ENCODE measurements at regions not wholly inside any gene's neighbourhood (a gene's known extent, or its start where the extent isn't known, plus 50 kb on each side); places are given as distances from the start of the nearest gene placed in this dataset.
A peak's percentile ranks its signal among the peaks of the same experiment; 100 is the strongest.

DNA sequence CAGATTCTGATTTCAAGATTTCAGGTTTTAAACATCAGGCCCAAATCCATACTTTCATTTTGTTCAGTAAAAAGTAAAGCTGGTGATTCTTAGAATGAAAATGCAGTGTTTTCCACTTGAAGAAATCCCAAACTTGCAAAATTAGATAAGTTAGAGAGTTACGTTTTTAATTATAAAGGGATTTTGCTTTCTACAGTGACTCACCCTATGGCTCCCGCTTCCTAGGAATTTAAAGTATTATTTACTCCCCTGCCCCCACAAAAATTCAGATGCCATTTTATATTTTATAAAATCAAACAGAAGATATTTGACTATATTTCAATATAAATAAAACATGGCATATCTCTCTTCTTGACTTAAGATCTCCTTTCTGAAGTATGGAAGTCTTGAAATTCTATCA lies 402.9 kb downstream of the ZSWIM6 start:
- H3K36me3 Mint-ChIP-seq: no peaks in the 10 kb centered on the region
- H3K4me1 Mint-ChIP-seq (ENCODE audit: low read depth in 2 of 2): no peaks in the 10 kb centered on the region
- DNase-seq (ENCODE audit: low spot score) (no peak), ATAC-seq (no peak)
- no peak overlapping the region for H3K27ac Mint-ChIP-seq
- H3K9me3 Mint-ChIP-seq: no peaks in the 10 kb centered on the region
- H3K27me3 Mint-ChIP-seq: peaks cover 8 to 41% of the 10 kb centered on the region in 2 donors
- no peak overlapping the region for H3K4me3 Mint-ChIP-seq

DNA sequence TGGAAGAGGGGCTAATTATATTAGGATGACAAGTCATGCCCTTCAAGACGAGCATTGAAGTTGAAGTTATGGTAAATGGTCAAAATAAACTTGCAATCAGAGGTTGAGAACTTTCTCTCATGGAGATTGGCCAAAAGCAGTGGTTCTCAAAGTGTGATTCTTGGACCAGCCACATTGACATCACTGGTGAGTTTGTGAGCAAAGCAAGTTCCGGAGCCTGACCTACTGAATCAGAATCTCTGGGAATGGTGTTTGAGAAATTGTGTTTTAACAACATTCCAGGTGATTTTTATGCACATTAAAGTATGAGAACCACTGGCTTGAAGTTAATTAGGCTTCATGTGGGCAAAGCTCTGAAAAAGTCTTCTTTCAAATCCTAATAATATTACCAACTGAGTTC lies 403.5 kb downstream of the ZSWIM6 start:
- H3K4me1 Mint-ChIP-seq (ENCODE audit: low read depth in 2 of 2): no peaks in the 10 kb centered on the region
- no peak for ATAC-seq
- peaks cover 5 to 36% of the 10 kb centered on the region in 2 donors for H3K27me3 Mint-ChIP-seq
- H3K9me3 Mint-ChIP-seq: no peaks in the 10 kb centered on the region
- H3K4me3 Mint-ChIP-seq: no peak overlapping the region
- H3K36me3 Mint-ChIP-seq: no peaks in the 10 kb centered on the region
- no peak overlapping the region for H3K27ac Mint-ChIP-seq
- DNase-seq (ENCODE audit: low spot score): no peak

DNA sequence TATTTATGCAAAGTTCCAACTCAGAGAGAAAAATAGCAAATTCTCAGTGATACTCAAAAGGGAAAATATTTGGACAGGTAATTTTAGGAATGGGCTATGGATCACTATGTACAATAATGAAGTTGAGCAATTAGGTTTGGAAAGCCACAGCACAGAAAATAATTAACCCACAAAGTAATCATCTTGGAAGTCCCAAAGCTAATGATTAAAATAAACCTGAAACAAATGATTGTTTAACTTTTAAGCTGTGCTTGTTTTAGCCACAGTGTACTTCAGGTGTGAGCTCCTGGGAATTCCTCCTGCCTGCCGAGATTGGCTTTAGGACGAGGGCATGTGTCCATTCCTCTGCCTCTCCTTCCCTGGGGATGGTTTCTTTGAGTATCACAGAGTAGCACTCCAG lies 403.9 kb downstream of the ZSWIM6 start:
- Mint-ChIP-seq H3K9me3 (no peaks in the 10 kb centered on the region), H3K4me1 (ENCODE audit: low read depth in 2 of 2) (no peaks in the 10 kb centered on the region), H3K27ac (no peak overlapping the region), H3K36me3 (no peaks in the 10 kb centered on the region), H3K27me3 (peaks cover 5 to 31% of the 10 kb centered on the region in 2 donors), H3K4me3 (no peak overlapping the region)
- DNase-seq (ENCODE audit: low spot score): no peak
- no peak for ATAC-seq

DNA sequence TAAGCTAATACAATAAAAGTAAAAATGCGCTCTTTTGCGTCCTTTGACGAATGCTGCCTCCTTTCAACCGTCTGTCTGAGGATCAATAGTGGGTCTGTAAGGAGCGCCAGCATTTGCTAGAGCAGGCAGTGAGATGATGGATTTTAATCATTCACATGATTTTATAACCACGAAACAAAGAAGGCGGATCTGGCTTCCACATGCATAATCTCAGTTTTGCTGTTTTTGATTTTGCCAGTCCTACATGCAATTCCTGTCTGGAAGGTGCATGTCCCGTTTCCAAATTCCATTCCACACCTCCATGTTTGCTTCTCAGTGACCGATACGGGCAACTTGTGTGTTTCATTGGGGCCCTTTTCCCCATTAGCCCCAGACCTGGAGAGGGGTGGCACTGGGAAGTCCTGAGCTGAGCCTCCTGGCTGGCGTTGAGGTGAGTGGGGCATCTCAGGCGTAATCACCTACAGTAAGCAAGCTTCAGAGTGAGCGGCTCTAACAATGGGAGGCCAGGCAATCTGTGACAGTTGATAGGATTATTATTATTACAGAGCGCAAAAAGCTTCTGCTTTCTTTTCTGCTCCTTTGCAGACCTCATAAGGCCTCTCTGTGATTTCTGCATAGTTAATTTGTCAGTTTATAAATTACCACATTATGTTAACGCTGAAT lies 405.4 kb downstream of the ZSWIM6 start:
- H3K9me3 Mint-ChIP-seq: no peaks in the 10 kb centered on the region
- no peaks in the 10 kb centered on the region for H3K4me1 Mint-ChIP-seq (ENCODE audit: low read depth in 2 of 2)
- H3K4me3 Mint-ChIP-seq: no peak overlapping the region
- no peak overlapping the region for H3K27ac Mint-ChIP-seq
- no peak for ATAC-seq
- H3K36me3 Mint-ChIP-seq: no peaks in the 10 kb centered on the region
- peaks cover 4 to 16% of the 10 kb centered on the region in 2 donors for H3K27me3 Mint-ChIP-seq
- DNase-seq (ENCODE audit: low spot score): no peak

DNA sequence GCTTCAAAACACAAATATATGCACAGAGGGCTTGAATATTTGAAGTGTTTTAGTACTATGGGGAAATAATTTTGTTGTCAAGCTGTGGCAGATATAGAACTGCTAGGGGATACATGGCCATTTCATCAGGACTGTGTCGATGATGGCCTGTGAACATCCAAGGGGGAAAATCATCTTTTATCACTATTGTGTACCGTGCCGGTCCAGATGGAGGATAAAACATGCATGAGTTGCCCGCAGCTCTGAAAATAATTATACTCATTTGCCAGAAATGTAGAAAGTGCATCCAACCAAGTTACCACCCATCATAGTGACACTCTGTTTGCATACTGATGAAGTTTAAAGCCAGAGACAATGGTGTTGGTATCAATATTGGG lies 405.9 kb downstream of the ZSWIM6 start:
- Mint-ChIP-seq H3K36me3 (no peaks in the 10 kb centered on the region), H3K4me3 (no peak overlapping the region), H3K4me1 (ENCODE audit: low read depth in 2 of 2) (no peaks in the 10 kb centered on the region), H3K27ac (no peak overlapping the region), H3K27me3 (peaks cover under 1 to 11% of the 10 kb centered on the region in 2 donors), H3K9me3 (no peaks in the 10 kb centered on the region)
- DNase-seq (ENCODE audit: low spot score) (no peak), ATAC-seq (no peak)

DNA sequence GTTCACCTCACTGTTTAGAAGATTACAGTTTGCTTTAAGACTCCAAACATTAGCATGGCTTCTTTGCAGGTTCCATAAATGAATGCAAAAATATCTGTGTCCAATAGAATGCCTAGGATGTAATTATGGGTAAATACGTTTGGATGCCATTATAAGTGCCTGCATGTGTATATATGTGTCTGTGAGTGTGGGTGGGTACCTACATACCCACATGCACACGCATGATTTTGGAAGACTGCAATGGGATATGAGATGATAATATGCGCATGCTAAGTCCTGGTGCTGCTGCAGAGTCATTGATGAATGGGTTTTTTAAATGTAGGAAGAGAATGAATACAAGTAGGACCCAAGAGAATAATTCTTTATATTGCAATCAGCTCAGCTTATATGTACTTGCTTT lies 406.4 kb downstream of the ZSWIM6 start:
- Mint-ChIP-seq H3K27me3 (peaks cover 0 to 7% of the 10 kb centered on the region in 2 donors), H3K4me1 (ENCODE audit: low read depth in 2 of 2) (no peaks in the 10 kb centered on the region), H3K9me3 (no peaks in the 10 kb centered on the region), H3K27ac (no peak overlapping the region), H3K4me3 (no peak overlapping the region), H3K36me3 (no peaks in the 10 kb centered on the region)
- no peak for DNase-seq (ENCODE audit: low spot score)
- no peak for ATAC-seq

DNA sequence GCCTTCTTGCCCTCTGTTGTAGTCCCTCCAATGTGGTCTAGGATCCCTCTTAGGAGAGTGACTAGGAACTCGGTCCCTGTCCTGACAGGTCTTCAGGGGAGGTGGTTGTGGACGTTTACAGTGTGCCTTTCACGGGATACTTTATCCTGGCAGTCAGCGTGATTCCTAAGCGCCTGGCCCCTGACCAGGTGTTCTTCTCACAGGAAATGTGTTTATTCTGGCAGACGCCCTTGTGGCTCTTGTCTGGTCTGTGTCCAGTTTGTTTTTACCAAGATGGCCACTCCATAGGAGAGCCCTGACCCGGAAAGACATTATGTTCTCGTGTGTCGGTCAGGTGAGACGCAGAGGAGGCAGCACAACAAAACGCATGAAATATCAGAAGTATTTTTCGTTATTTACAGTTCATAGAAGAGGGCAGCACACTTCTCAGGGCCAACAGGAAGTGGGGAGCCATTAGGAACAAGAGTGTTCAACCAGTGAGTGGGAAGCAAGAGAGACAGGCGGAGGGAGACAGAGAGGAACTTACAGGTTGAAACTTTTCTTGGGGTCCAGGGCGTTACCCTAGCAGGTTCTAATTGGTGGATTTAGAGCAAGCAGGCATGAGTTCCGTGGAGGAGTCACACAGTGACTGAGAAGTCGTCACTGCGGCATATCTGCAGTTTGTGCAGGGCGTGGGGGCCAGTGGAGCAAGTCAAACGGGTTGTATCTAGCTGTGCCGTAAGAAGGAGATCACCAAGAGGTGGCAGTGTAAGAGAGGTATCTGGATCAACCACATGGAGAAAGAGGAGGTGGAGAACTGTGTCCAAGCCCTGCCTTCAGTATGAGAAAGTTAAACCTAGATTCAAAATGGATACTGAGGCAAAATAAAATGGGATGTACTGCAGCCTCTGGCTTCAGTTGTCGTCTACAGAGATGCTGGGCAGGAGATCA lies 412.9 kb downstream of the ZSWIM6 start:
- ATAC-seq (peak in 1 of 2 donors; percentile 36), DNase-seq (ENCODE audit: low spot score) (no peak)
- Mint-ChIP-seq H3K27ac (no peak overlapping the region), H3K27me3 (peaks cover 2 to 7% of the 10 kb centered on the region in 2 donors), H3K9me3 (peaks cover 14% of the 10 kb centered on the region), H3K4me1 (ENCODE audit: low read depth in 2 of 2) (no peaks in the 10 kb centered on the region), H3K36me3 (no peaks in the 10 kb centered on the region), H3K4me3 (no peak overlapping the region)

DNA sequence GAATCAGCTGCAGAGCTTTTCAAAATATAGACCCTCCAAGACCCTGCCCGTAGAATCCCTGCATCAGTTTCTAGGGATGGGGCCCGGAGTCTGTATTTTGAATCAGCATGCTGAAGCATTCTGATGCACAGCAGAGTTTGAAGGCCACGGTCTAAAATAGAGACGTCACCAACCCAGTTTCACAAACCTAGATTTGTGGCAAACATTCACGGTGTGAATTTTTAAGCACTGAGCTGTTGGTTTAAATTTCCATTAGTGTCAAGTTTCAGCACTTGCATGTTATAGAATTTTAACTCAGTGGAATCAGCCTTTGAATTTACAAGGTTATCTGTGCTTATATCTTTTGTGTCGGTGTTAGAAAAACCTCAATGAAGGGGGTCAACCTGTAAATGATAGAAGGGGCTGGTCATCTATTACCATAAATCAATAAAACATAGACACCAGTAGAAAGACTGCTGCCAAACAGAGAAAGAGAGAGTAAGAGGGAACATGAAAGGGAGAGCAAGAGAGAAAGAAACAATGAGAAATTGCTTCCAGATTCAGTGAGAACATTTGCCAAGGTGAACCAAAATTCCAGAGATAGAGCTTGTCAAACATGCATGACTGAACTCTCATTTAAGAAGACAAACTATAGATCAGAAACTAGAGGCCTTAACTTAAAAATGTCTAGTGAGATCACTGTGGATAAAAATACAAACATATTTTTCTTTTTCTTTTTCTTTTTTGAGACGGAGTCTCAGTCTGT lies 414.9 kb downstream of the ZSWIM6 start:
- Mint-ChIP-seq H3K36me3 (no peaks in the 10 kb centered on the region), H3K4me3 (no peak overlapping the region), H3K9me3 (peaks cover 18% of the 10 kb centered on the region), H3K27ac (no peak overlapping the region), H3K4me1 (ENCODE audit: low read depth in 2 of 2) (no peaks in the 10 kb centered on the region), H3K27me3 (peaks cover 2 to 7% of the 10 kb centered on the region in 2 donors)
- no peak for ATAC-seq
- no peak for DNase-seq (ENCODE audit: low spot score)

DNA sequence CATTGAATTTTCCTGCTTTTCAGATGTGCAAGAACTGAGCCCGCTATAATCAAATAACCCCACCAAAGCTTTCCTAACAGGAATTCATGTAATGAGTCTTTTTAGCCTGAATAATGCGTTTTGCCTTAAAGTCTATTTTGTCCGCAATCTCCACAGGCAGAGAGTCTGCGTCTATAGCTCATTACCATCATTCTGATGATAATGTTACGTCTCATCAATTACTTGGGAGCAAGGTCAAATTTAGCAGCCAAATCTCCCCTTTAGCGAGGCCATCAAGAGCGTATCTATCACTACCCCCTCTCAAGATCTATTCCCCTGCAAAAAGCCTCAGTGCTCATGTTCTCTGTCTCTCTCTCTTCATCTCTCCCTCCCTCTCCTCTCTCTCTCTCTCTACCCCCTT lies 416.1 kb downstream of the ZSWIM6 start:
- DNase-seq (ENCODE audit: low spot score) (no peak), ATAC-seq (no peak)
- Mint-ChIP-seq H3K9me3 (peaks cover 18% of the 10 kb centered on the region), H3K4me3 (no peak overlapping the region), H3K27me3 (peaks cover 2 to 7% of the 10 kb centered on the region in 2 donors), H3K36me3 (no peaks in the 10 kb centered on the region), H3K4me1 (ENCODE audit: low read depth in 2 of 2) (no peaks in the 10 kb centered on the region), H3K27ac (no peak overlapping the region)

DNA sequence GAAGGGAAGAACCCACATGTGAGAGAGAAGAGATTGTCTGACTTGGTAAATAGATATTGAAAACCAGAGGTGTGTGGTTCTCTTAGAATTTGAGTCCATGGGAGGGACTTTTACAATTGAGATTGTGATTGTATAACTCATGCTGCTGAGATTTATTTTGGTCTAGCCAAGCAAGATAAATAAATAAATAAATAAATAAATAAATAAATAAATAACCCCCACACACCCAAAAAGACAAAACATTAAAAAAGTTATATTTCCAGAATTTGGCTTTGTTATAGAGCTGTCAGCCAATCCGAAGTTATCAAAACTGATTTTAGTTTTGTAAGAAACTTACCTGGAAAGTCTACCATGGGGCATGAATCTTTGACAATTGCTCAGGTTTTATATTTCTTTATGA lies 416.6 kb downstream of the ZSWIM6 start:
- H3K9me3 Mint-ChIP-seq: peaks cover 18% of the 10 kb centered on the region
- H3K27me3 Mint-ChIP-seq: peaks cover 2 to 7% of the 10 kb centered on the region in 2 donors
- no peak for ATAC-seq
- H3K27ac Mint-ChIP-seq: no peak overlapping the region
- no peak overlapping the region for H3K4me3 Mint-ChIP-seq
- no peaks in the 10 kb centered on the region for H3K4me1 Mint-ChIP-seq (ENCODE audit: low read depth in 2 of 2)
- H3K36me3 Mint-ChIP-seq: no peaks in the 10 kb centered on the region
- DNase-seq (ENCODE audit: low spot score): no peak

DNA sequence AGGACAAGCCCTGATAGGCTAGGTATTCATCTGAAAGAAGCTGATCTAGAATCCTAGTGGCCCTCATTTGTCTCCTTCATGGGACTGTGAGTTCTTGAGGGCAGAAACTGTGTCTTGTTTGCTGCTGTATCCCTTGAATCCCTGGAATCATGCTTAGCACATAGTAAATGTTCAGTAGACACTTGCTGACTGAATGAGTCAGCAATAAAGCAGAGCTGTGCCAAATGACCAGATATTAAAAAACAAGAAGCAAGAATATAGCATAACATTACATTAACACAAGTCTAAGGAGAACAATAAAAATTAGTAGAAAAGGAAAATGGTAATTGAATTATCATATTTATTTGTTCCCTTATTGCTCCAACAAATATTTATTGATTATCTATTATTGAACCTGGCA lies 420.5 kb downstream of the ZSWIM6 start:
- ATAC-seq (no peak), DNase-seq (ENCODE audit: low spot score) (no peak)
- Mint-ChIP-seq H3K36me3 (no peaks in the 10 kb centered on the region), H3K27me3 (peaks cover 0 to 2% of the 10 kb centered on the region in 2 donors), H3K4me1 (ENCODE audit: low read depth in 2 of 2) (no peaks in the 10 kb centered on the region), H3K27ac (no peak overlapping the region), H3K9me3 (peaks cover 6% of the 10 kb centered on the region), H3K4me3 (no peak overlapping the region)

DNA sequence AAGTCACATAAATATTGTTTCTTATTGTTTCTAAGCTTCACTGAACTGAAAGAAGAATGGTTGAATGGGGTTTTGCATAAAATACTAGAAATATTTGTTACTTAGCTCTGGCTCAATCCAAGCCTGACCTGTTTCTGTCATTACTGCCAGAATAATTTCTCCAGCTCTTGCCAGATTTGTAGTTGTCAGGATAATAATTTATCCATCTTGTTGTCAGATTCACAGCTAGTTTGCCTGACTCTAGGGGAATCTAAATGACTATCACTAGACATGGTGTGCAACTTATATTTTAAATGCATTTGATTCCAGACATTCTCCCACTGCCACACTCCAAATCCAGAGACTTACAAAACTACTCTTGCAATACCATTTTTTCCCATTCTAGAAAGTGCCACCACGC lies 422.7 kb downstream of the ZSWIM6 start:
- H3K9me3 Mint-ChIP-seq: peaks cover 6% of the 10 kb centered on the region
- H3K36me3 Mint-ChIP-seq: no peaks in the 10 kb centered on the region
- no peaks in the 10 kb centered on the region for H3K4me1 Mint-ChIP-seq (ENCODE audit: low read depth in 2 of 2)
- H3K27ac Mint-ChIP-seq: no peak overlapping the region
- DNase-seq (ENCODE audit: low spot score) (no peak), ATAC-seq (no peak)
- no peak overlapping the region for H3K4me3 Mint-ChIP-seq
- H3K27me3 Mint-ChIP-seq: peaks cover 0 to 2% of the 10 kb centered on the region in 2 donors

DNA sequence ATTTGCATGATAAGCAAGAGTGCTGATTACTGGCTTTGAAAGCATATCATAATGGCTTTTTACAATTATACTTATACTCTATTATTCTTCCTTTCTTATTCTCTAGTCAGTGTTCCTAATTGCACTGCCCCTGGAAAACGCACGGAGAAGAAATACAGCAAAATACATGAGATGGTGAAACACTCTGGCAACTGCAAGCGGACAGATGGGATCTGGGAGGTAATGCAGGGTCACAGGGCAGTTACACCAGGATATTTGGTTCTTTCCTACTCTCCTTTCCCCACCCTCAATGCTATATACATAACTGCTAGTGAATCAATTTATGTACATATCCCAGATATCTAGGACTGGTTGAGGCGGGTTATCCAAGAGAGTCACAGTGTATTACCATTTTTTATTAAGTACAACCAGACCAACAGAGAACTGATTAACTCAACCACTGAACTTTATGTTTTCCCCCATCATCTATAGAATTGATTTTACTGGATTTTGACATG lies 423.7 kb downstream of the ZSWIM6 start:
- Mint-ChIP-seq H3K36me3 (no peaks in the 10 kb centered on the region), H3K4me1 (ENCODE audit: low read depth in 2 of 2) (no peaks in the 10 kb centered on the region), H3K9me3 (no peaks in the 10 kb centered on the region), H3K27ac (no peak overlapping the region), H3K27me3 (no peaks in the 10 kb centered on the region), H3K4me3 (no peak overlapping the region)
- ATAC-seq (no peak), DNase-seq (ENCODE audit: low spot score) (no peak)

DNA sequence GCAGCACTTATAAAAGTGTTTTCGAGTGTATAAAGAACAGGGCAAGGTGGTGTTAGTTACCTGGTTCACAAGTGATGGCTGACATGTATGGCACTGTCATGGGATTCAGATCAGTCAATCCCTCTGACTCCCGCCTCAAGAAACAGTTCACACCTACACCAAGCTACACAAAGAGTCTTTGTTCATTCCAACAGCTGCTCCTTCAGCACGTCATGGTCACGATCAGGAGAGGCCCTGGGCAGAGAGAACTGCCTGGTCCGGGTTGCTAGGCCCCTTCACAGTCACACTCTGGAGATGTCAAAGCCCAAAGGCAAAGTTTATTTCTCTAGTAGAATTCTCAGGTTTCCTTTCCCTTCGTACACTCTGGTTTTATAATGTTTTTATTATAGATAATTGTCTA lies 426.7 kb downstream of the ZSWIM6 start:
- no peaks in the 10 kb centered on the region for H3K27me3 Mint-ChIP-seq
- no peaks in the 10 kb centered on the region for H3K4me1 Mint-ChIP-seq (ENCODE audit: low read depth in 2 of 2)
- no peak overlapping the region for H3K4me3 Mint-ChIP-seq
- ATAC-seq (no peak), DNase-seq (ENCODE audit: low spot score) (no peak)
- H3K27ac Mint-ChIP-seq: no peak overlapping the region
- H3K36me3 Mint-ChIP-seq: no peaks in the 10 kb centered on the region
- H3K9me3 Mint-ChIP-seq: no peaks in the 10 kb centered on the region
